OCI-LY3 (cell line): ENCODE measurements at regions not wholly inside any gene's neighbourhood (a gene's known extent, or its start where the extent isn't known, plus 50 kb on each side); places are given as distances from the start of the nearest gene placed in this dataset.

Experiments used
- CTCF ChIP-seq: fragments of 200-600, 300-600 bp; sonication (generic); IDR thresholded peaks from 2 replicates; pipeline ENCODE4 v1.5.1; 2014; ENCODE audit warnings: antibody characterized with exemption, low read length, low read depth
- EZH2phosphoT487 ChIP-seq: fragments of 200-600 bp; shearing (Covaris generic); IDR thresholded peaks from 2 replicates; pipeline ENCODE4 v1.6.1; 2018; ENCODE audit warnings: antibody characterized with exemption, mixed run types, low read depth

DNA sequence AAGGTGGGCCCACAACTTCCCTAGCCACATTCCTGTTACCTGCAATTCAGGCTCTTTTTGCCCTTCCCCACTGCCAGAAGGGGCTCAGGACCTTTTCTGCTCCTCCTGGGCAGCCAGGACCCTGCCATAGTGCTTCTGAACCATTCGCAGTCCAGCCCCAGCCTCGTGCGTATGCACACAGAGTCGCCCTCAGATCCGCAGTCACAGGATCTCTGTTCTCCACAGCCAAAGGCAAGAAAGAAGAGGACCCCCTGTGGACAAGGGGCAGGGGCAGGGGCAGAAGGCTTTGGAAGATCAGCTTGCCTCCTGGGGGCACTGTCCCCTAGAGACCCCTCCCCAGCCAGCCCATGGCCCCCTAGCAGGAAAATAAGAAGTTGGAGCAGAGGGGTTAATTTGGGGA is 82.8 kb downstream of the PCDH1 start:
- TF ChIP-seq CTCF = no peak
- no peak for TF ChIP-seq EZH2phosphoT487
